HG02981 (cell line): ENCODE measurements at regions not wholly inside any gene's neighbourhood (a gene's known extent, or its start where the extent isn't known, plus 50 kb on each side); places are given as distances from the start of the nearest gene placed in this dataset.
"Not testable (repeated sequence)": the region's sequence is repeated elsewhere in the genome, so short reads cannot be mapped to it uniquely, and the experiment has no call there.

Experiments
- ATAC-seq: cut with Tn5 transposase; IDR thresholded peaks from one replicate; pipeline ENCODE4 v1.9.1; 2021; ENCODE audit warnings: mild to moderate bottlenecking, moderate library complexity; ENCODE audit not compliant: unreplicated experiment

DNA sequence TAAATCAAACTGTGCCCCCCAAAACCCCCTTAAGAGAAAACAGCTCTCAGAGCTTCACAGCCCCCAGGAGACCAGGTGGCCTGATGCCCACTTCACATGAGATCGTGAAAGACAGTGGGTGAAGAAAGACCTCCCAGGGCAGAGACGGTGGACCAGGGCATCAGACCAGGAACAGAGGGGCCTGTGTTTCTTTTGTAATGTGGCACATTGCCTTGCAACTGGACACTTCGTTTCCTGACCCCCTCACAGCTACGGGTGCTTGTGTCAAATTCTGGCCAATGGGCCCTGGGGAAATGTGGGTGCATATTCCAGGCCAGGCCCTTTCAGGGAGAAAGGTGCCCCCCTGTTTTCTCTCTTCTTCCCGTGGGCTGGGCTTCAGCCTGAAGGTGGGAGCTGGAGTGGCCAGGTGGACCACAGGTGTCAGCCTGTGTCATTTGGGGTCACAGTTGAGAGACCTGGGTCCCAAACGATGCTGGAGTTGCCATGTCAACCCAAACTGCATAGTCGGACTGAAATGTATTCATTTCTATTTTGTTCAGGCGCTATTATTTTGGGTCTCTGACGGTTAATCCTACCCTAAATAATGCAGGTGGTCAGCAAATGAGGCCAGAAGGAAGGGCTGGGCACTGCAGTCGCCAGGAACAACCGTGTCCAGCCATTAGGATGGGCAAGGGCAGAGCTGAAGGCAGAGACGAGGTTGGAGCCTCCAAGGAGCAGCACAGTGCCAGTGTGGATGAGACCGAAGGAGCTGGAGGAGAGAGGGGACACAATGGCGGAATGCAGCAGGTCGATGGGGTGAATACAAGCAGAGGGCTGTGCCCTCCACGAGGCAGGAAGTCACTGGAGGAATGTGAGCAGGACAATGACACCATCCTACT lies 338.2 kb downstream of the EIPR1 start:
- no peak for ATAC-seq

GRCh38 chr2:3038636-3039035 lies 339.0 kb downstream of the EIPR1 start:
- ATAC-seq: no peak

- ATAC-seq: no peak
Measured at GRCh38 chr2:3037196-3038194, 340.1 kb downstream of the EIPR1 start.

- no peak for ATAC-seq
Measured at GRCh38 chr2:3036432-3037125, 341.0 kb downstream of the EIPR1 start.

DNA sequence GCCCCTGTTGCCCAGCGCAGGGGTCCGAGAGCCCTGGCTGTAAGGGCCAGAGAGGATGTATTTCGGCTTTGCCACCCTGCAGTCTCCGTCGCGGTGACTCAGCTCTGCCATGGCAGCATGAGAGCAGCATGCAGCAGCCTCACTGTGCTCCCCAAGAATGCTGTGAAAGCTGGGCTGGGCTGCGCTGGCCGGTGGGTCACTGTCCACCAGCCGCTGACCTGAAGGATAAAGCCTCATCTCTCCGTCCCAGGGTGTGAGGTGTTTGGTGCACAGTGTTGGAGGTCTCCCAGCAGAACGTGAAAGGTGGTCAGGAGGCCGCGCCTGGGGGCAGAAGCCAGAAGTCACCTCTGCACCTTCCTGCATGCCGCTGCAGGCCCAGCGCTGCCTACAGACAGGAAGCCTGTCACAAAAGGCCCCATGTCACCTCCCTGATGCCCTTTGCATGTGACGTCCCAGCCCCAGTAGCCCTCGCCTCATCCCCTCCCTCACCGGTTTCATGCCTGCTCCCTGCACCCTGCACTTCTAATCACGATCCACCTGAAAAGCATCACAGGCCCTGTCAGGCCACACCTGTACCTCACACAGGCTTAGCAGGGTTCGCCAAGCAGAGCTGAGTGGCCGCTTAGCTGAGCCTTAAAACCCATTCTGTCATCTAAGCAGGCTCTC lies 342.1 kb downstream of the EIPR1 start:
- no peak for ATAC-seq

DNA sequence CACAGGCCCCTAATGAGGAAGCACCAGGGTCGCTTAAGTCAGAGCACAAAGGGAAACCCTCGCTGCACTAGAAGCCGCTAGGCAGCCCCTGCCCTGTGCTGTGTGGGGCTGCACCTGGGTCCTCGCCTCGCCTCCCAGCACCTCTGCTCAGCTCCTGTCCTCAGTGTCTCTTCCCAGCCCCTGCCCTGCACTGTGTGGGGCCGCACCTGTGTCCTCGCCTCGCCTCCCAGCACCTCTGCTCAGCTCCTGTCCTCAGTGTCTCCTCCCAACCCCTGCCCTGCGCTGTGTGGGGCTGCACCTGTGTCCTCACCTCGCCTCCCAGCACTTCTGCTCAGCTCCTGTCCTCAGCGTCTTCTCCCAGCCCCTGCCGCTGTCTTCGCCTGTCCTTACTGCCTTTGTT lies 342.8 kb downstream of the EIPR1 start:
- no peak for ATAC-seq

DNA sequence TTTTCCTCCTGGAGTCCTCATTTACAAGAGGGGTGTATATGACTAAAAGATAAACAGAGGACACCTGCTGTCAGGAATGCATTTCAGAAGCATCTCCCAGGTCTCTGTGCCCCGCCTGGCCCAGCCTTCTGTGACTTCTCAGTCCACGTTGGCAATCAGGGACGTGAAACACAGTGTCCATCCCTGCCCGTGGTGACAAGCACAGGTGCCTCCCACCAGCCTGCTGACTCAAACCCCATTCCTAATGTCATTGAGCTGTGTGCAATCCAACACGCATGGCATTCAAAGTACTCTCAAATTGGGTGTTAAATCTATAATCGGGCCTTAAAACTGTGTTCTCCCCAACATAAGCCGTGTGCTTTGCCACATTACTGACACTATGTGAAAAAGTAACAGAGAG lies 343.2 kb downstream of the EIPR1 start:
- no peak for ATAC-seq

- no peak for ATAC-seq
Measured at GRCh38 chr2:3033315-3033714, 344.3 kb downstream of the EIPR1 start.

- ATAC-seq: not testable (repeated sequence)
Measured at GRCh38 chr2:3030791-3031190, 346.8 kb downstream of the EIPR1 start.

- ATAC-seq: no peak
Measured at GRCh38 chr2:3025984-3026383, 351.6 kb downstream of the EIPR1 start.

GRCh38 chr2:3025261-3025660 lies 352.4 kb downstream of the EIPR1 start:
- ATAC-seq: no peak

GRCh38 chr2:3024401-3024935 lies 353.1 kb downstream of the EIPR1 start:
- no peak for ATAC-seq

- ATAC-seq: no peak
Measured at GRCh38 chr2:3023531-3023930, 354.1 kb downstream of the EIPR1 start.

DNA sequence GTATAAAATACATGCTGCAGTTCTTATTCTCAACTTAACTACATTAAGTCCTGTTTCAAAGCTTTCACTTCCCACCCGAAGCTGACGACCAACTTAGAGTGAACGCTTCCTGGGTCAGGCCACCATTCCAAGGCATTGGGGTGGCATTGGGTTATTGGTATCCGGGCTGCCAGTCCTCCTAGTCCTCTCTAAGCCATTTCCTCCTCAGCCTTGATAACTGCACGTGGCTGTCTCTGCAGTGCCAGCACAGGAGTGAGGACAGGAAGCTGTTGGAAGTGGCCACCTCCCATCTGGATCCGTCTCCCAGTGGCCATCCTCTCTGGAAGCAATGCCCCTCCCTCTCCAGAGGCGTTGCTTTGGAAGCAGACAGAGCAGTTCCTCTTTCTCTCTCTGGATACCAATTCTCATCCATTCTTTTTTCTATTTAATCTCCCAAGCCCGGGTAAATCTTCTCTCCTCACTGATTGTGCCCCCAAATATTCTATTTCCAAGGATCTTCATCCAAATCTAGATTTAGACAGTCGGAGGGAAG lies 354.7 kb downstream of the EIPR1 start:
- no peak for ATAC-seq

GRCh38 chr2:3021720-3022119 lies 355.9 kb downstream of the EIPR1 start:
- ATAC-seq: no peak

- ATAC-seq: no peak
Measured at GRCh38 chr2:3010001-3010400, 367.6 kb downstream of the EIPR1 start.

GRCh38 chr2:3009483-3009882 lies 368.1 kb downstream of the EIPR1 start:
- ATAC-seq: no peak

GRCh38 chr2:3009005-3009404 lies 368.6 kb downstream of the EIPR1 start:
- no peak for ATAC-seq

DNA sequence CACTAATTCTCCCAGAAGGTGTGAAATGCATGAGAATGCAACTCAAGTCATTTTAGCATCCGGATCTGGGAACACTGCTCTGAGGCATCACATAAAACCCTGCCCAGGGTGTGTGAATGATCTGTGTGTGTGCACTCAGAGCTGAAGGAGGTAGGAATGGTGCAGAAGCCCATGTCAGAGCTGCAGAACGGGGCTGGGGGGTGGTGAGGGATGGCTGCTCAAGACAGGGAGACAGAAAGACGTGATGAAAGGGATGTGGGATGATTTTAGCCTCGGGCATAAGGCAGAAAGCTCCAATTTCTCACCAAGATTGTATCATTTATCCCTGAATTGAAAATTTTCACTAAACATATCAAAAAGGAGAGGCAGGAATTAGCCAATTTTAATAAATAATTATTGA lies 369.1 kb downstream of the EIPR1 start:
- no peak for ATAC-seq

GRCh38 chr2:3007135-3007534 lies 370.5 kb downstream of the EIPR1 start:
- no peak for ATAC-seq
